ENCODE measurements at regions not wholly inside any gene's neighbourhood (a gene's known extent, or its start where the extent isn't known, plus 50 kb on each side); places are given as distances from the start of the nearest gene placed in this dataset.
A peak's percentile ranks its signal among the peaks of the same experiment; 100 is the strongest.

GRCh38 chr16:10277597-10277996, 95.4 kb upstream of the GRIN2A start (continued):
- TF ChIP-seq REST (IDR thresholded peaks at IDR 0.05; ENCODE audit: unreplicated experiment) (no peak), POLR2AphosphoS5 (IDR thresholded peaks at IDR 0.05; ENCODE audit: low read depth) (no peak)
- TF ChIP-seq, protein P1, sequence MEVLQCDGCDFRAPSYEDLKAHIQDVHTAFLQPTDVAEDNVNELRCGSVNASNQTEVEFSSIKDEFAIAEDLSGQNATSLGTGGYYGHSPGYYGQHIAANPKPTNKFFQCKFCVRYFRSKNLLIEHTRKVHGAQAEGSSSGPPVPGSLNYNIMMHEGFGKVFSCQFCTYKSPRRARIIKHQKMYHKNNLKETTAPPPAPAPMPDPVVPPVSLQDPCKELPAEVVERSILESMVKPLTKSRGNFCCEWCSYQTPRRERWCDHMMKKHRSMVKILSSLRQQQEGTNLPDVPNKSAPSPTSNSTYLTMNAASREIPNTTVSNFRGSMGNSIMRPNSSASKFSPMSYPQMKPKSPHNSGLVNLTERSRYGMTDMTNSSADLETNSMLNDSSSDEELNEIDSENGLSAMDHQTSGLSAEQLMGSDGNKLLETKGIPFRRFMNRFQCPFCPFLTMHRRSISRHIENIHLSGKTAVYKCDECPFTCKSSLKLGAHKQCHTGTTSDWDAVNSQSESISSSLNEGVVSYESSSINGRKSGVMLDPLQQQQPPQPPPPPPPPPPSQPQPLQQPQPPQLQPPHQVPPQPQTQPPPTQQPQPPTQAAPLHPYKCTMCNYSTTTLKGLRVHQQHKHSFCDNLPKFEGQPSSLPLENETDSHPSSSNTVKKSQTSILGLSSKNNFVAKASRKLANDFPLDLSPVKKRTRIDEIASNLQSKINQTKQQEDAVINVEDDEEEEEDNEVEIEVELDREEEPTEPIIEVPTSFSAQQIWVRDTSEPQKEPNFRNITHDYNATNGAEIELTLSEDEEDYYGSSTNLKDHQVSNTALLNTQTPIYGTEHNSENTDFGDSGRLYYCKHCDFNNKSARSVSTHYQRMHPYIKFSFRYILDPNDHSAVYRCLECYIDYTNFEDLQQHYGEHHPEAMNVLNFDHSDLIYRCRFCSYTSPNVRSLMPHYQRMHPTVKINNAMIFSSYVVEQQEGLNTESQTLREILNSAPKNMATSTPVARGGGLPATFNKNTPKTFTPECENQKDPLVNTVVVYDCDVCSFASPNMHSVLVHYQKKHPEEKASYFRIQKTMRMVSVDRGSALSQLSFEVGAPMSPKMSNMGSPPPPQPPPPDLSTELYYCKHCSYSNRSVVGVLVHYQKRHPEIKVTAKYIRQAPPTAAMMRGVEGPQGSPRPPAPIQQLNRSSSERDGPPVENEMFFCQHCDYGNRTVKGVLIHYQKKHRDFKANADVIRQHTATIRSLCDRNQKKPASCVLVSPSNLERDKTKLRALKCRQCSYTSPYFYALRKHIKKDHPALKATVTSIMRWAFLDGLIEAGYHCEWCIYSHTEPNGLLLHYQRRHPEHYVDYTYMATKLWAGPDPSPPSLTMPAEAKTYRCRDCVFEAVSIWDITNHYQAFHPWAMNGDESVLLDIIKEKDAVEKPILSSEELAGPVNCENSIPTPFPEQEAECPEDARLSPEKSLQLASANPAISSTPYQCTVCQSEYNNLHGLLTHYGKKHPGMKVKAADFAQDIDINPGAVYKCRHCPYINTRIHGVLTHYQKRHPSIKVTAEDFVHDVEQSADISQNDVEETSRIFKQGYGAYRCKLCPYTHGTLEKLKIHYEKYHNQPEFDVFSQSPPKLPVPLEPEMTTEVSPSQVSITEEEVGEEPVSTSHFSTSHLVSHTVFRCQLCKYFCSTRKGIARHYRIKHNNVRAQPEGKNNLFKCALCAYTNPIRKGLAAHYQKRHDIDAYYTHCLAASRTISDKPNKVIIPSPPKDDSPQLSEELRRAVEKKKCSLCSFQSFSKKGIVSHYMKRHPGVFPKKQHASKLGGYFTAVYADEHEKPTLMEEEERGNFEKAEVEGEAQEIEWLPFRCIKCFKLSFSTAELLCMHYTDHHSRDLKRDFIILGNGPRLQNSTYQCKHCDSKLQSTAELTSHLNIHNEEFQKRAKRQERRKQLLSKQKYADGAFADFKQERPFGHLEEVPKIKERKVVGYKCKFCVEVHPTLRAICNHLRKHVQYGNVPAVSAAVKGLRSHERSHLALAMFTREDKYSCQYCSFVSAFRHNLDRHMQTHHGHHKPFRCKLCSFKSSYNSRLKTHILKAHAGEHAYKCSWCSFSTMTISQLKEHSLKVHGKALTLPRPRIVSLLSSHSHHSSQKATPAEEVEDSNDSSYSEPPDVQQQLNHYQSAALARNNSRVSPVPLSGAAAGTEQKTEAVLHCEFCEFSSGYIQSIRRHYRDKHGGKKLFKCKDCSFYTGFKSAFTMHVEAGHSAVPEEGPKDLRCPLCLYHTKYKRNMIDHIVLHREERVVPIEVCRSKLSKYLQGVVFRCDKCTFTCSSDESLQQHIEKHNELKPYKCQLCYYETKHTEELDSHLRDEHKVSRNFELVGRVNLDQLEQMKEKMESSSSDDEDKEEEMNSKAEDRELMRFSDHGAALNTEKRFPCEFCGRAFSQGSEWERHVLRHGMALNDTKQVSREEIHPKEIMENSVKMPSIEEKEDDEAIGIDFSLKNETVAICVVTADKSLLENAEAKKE (CRISPR knock-in tag; IDR thresholded peaks at IDR 0.05), result no peak

GRCh38 chr16:10280262-10281170, 98.3 kb upstream of the GRIN2A start:
- H3F3A ChIP-seq (replicated peaks; ENCODE audit: low read depth), result no peaks in the 10 kb centered on the region
- no peaks in the 10 kb centered on the region for H3K4me1 ChIP-seq (ENCODE audit: insufficient read depth)
- Mint-ChIP-seq H3K27ac (no peak overlapping the region), H3K4me1 (peaks cover 8% of the 10 kb centered on the region), H3K9me3 (peaks cover 56% of the 10 kb centered on the region), H3K36me3 (ENCODE audit: low read depth) (peaks cover 29% of the 10 kb centered on the region), H3K27me3 (ENCODE audit: insufficient read depth, low read depth, poor library complexity) (peaks cover 9% of the 10 kb centered on the region), H3K4me3 (no peak overlapping the region)
- H4K20me1 ChIP-seq (replicated peaks; ENCODE audit: insufficient read depth), result no peaks in the 10 kb centered on the region
- ATAC-seq (no peak), DNase-seq (ENCODE audit: low spot score) (no peak)
- H3K9me2 ChIP-seq (ENCODE audit: insufficient read depth), result no peaks in the 10 kb centered on the region
- H3K27ac ChIP-seq (ENCODE audit: low read depth), result no peak overlapping the region
- no peak overlapping the region for H3K4me2 ChIP-seq
- no peaks in the 10 kb centered on the region for H3K27me3 ChIP-seq (ENCODE audit: insufficient read depth)
- H3K36me3 ChIP-seq (ENCODE audit: insufficient read depth), result no peaks in the 10 kb centered on the region
- 0 out of 2 replicates have a peak overlapping the region, but pooled peaks have one; percentile 14 for H2AFZ ChIP-seq
- H3K79me2 ChIP-seq (replicated peaks; ENCODE audit: insufficient read depth), result no peaks in the 10 kb centered on the region
- no peak overlapping the region for H3K4me3 ChIP-seq
- TF ChIP-seq STAT1 (IDR thresholded peaks at IDR 0.05; ENCODE audit: unreplicated experiment), result no peak
- TF ChIP-seq CTCF (conservative IDR thresholded peaks at IDR 0.05; ENCODE audit: low read depth in 2 of 2), result no peak
- TF ChIP-seq, protein P2, sequence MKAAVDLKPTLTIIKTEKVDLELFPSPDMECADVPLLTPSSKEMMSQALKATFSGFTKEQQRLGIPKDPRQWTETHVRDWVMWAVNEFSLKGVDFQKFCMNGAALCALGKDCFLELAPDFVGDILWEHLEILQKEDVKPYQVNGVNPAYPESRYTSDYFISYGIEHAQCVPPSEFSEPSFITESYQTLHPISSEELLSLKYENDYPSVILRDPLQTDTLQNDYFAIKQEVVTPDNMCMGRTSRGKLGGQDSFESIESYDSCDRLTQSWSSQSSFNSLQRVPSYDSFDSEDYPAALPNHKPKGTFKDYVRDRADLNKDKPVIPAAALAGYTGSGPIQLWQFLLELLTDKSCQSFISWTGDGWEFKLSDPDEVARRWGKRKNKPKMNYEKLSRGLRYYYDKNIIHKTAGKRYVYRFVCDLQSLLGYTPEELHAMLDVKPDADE (IDR thresholded peaks at IDR 0.05), result no peak

All from GM23338 (cell line).